Esophagus muscularis mucosa (tissue), 4 donors: ENCODE measurements at regions not wholly inside any gene's neighbourhood (a gene's known extent, or its start where the extent isn't known, plus 50 kb on each side); places are given as distances from the start of the nearest gene placed in this dataset.

Experiments
- DNase-seq: peaks from one replicate; pipeline ENCODE4 v3.0.0-alpha.2; 2017; ENCODE audit errors: extremely low spot score
- H3K27ac ChIP-seq, 4 donors: fragments of 200-600 bp; sonication (generic); replicated peaks in 1 of 4; 1 replicate in 3 of 4; 2 replicates in 1 of 4; pipeline ENCODE4 v1.5.1; 2016 to 2019; ENCODE audit warnings: mild to moderate bottlenecking in 1 of 4
- H3K27me3 ChIP-seq, 4 donors: fragments of 200-600 bp; sonication (generic); one replicate each; pipeline versions ENCODE4 v1.5.1 to v1.6.0; 2016 to 2019
- H3K36me3 ChIP-seq, 4 donors: fragments of 200-600 bp; sonication (generic); one replicate each; pipeline ENCODE4 v1.5.1; 2016 to 2019
- H3K4me1 ChIP-seq, 4 donors: fragments of 200-600 bp; sonication (generic); one replicate each; pipeline ENCODE4 v1.5.1; 2016 to 2019
- H3K4me3 ChIP-seq, 4 donors: fragments of 200-600 bp; sonication (generic); 1 replicate in 2 of 4; 2 replicates in 2 of 4; pipeline ENCODE4 v1.5.1; 2016 to 2019; ENCODE audit warnings: mild to moderate bottlenecking in 4 of 4, moderate library complexity in 1 of 4
- H3K9me3 ChIP-seq, 4 donors: fragments of 200-600 bp; sonication (generic); 1 replicate in 3 of 4; 2 replicates in 1 of 4; pipeline ENCODE4 v1.5.1; 2016 to 2019
- CTCF ChIP-seq, 3 experiments: fragments of 200-600 bp in 2 of 3; fragments of 450-650 bp in 1 of 3; sonication (generic) in 2 of 3; IDR thresholded peaks; one replicate each; pipeline ENCODE4 v1.5.1; 2017 to 2019; ENCODE audit warnings: antibody characterized with exemption in 3 of 3, mild to moderate bottlenecking in 2 of 3, moderate library complexity in 1 of 3
- EP300 ChIP-seq: sonication (generic); formaldehyde crosslinking; IDR thresholded peaks from one replicate; pipeline ENCODE4 v1.6.1; 2017; ENCODE audit warnings: antibody characterized with exemption
- POLR2A ChIP-seq: fragments of 450-650 bp; IDR thresholded peaks from one replicate; pipeline ENCODE4 v1.6.1; 2017; ENCODE audit warnings: antibody characterized with exemption, moderate library complexity, mild to moderate bottlenecking, low read depth
- POLR2AphosphoS5 ChIP-seq, 2 donors: sonication (generic); formaldehyde crosslinking; IDR thresholded peaks; one replicate each; pipeline ENCODE4 v1.6.1; 2017; ENCODE audit warnings: antibody characterized with exemption in 2 of 2
- WGBS: methylation state at CpG from one replicate; pipeline ENCODE4 v1.1.5; 2018; 5-methylcytosine and 5-hydroxymethylcytosine counted together
- intact Hi-C: fragments of 100-400 bp; cut with DNase I; formaldehyde crosslinking; loops from one replicate; pipeline ENCODE4 v1.15.1; 2023

- no peaks in the 10 kb centered on the region for H3K9me3 ChIP-seq
- no peaks in the 10 kb centered on the region for H3K27me3 ChIP-seq
- H3K27ac ChIP-seq = no peak overlapping the region
- H3K4me1 ChIP-seq = no peaks in the 10 kb centered on the region
- intact Hi-C loops = no loop called here
- no peak overlapping the region for H3K4me3 ChIP-seq
- no peaks in the 10 kb centered on the region for H3K36me3 ChIP-seq
- no peak for TF ChIP-seq POLR2AphosphoS5 (IDR thresholded peaks at IDR 0.05)
- no peak for TF ChIP-seq POLR2A
- TF ChIP-seq CTCF (IDR thresholded peaks at IDR 0.05) = no peak
- TF ChIP-seq EP300 = no peak
- WGBS = 65% methylated on average over 6 of the region's 6 CpGs
- DNase-seq = no peak
Measured at GRCh38 chr1:72915581-72915980, 633.2 kb upstream of the NEGR1 start.

- H3K4me1 ChIP-seq = no peaks in the 10 kb centered on the region
- no peak overlapping the region for H3K27ac ChIP-seq
- DNase-seq = no peak
- H3K9me3 ChIP-seq = peaks cover 0 to 3% (median 0%) of the 10 kb centered on the region in 4 donors
- H3K27me3 ChIP-seq = no peaks in the 10 kb centered on the region
- WGBS = 48% methylated on average over 3 of the region's 3 CpGs
- intact Hi-C loops = no loop called here
- H3K4me3 ChIP-seq = no peak overlapping the region
- no peaks in the 10 kb centered on the region for H3K36me3 ChIP-seq
- TF ChIP-seq CTCF (IDR thresholded peaks at IDR 0.05) (no peak), POLR2AphosphoS5 (IDR thresholded peaks at IDR 0.05) (no peak), POLR2A (no peak), EP300 (no peak)
Measured at GRCh38 chr1:72911656-72912055, 629.3 kb upstream of the NEGR1 start.

GRCh38 chr1:72896256-72896655, 613.9 kb upstream of the NEGR1 start:
- DNase-seq = no peak
- Histone ChIP-seq H3K36me3 (no peaks in the 10 kb centered on the region), H3K9me3 (no peaks in the 10 kb centered on the region), H3K27me3 (no peaks in the 10 kb centered on the region), H3K4me3 (no peak overlapping the region), H3K27ac (no peak overlapping the region), H3K4me1 (no peaks in the 10 kb centered on the region)
- intact Hi-C loops = no loop called here
- TF ChIP-seq CTCF (IDR thresholded peaks at IDR 0.05) = no peak
- TF ChIP-seq POLR2AphosphoS5 (IDR thresholded peaks at IDR 0.05) = no peak
- TF ChIP-seq EP300 = no peak
- no peak for TF ChIP-seq POLR2A

GRCh38 chr1:72892461-72892860, 610.1 kb upstream of the NEGR1 start:
- no peak overlapping the region for H3K4me3 ChIP-seq
- no peaks in the 10 kb centered on the region for H3K9me3 ChIP-seq
- no peak overlapping the region for H3K27ac ChIP-seq
- no peak for DNase-seq
- WGBS = 64% methylated on average over 1 of the region's 1 CpG
- intact Hi-C loops = no loop called here
- TF ChIP-seq POLR2A (no peak), CTCF (IDR thresholded peaks at IDR 0.05) (no peak), EP300 (no peak), POLR2AphosphoS5 (IDR thresholded peaks at IDR 0.05) (no peak)
- H3K4me1 ChIP-seq = no peaks in the 10 kb centered on the region
- H3K27me3 ChIP-seq = no peaks in the 10 kb centered on the region
- H3K36me3 ChIP-seq = no peaks in the 10 kb centered on the region

GRCh38 chr1:72891976-72892375, 609.6 kb upstream of the NEGR1 start:
- DNase-seq = no peak
- H3K27me3 ChIP-seq = no peaks in the 10 kb centered on the region
- H3K36me3 ChIP-seq = no peaks in the 10 kb centered on the region
- no peak for TF ChIP-seq POLR2A
- TF ChIP-seq POLR2AphosphoS5 (IDR thresholded peaks at IDR 0.05) = no peak
- no peak for TF ChIP-seq CTCF (IDR thresholded peaks at IDR 0.05)
- no peak for TF ChIP-seq EP300
- intact Hi-C loops = no loop called here
- no peaks in the 10 kb centered on the region for H3K9me3 ChIP-seq
- no peak overlapping the region for H3K27ac ChIP-seq
- H3K4me3 ChIP-seq = no peak overlapping the region
- 89% methylated on average over 6 of the region's 6 CpGs for WGBS
- H3K4me1 ChIP-seq = no peaks in the 10 kb centered on the region
